ENCODE measurements at regions not wholly inside any gene's neighbourhood (a gene's known extent, or its start where the extent isn't known, plus 50 kb on each side); places are given as distances from the start of the nearest gene placed in this dataset.

GRCh38 chr2:120871016-120871635, 135.5 kb downstream of the GLI2 start:
- Mint-ChIP-seq H3K4me1 (ENCODE audit: low read depth) (no peaks in the 10 kb centered on the region), H3K9me3 (no peaks in the 10 kb centered on the region), H3K27me3 (ENCODE audit: insufficient read depth) (peaks cover 18% of the 10 kb centered on the region), H3K27ac (no peak overlapping the region), H3K36me3 (ENCODE audit: low read depth) (no peaks in the 10 kb centered on the region), H3K4me3 (no peak overlapping the region)
- intact Hi-C loops (cut with micrococcal nuclease) = no loop called here
- no peak for DNase-seq (ENCODE audit: low spot score)

GRCh38 chr2:120871881-120872620, 136.4 kb downstream of the GLI2 start:
- Mint-ChIP-seq H3K36me3 (ENCODE audit: low read depth) (no peaks in the 10 kb centered on the region), H3K4me3 (no peak overlapping the region), H3K4me1 (ENCODE audit: low read depth) (no peaks in the 10 kb centered on the region), H3K27me3 (ENCODE audit: insufficient read depth) (peaks cover 18% of the 10 kb centered on the region), H3K27ac (no peak overlapping the region), H3K9me3 (no peaks in the 10 kb centered on the region)
- intact Hi-C loops (cut with micrococcal nuclease) = no loop called here
- no peak for DNase-seq (ENCODE audit: low spot score)

- no peak for DNase-seq (ENCODE audit: low spot score)
- H3K36me3 Mint-ChIP-seq (ENCODE audit: low read depth) = no peaks in the 10 kb centered on the region
- no peak overlapping the region for H3K27ac Mint-ChIP-seq
- no peaks in the 10 kb centered on the region for H3K9me3 Mint-ChIP-seq
- H3K4me3 Mint-ChIP-seq = no peak overlapping the region
- intact Hi-C loops (cut with micrococcal nuclease) = no loop called here
- H3K27me3 Mint-ChIP-seq (ENCODE audit: insufficient read depth) = peaks cover 4% of the 10 kb centered on the region
- H3K4me1 Mint-ChIP-seq (ENCODE audit: low read depth) = no peaks in the 10 kb centered on the region
These were observed 138.6 kb downstream of the GLI2 start for GRCh38 chr2:120873958-120874887.

- Mint-ChIP-seq H3K4me1 (ENCODE audit: low read depth) (no peaks in the 10 kb centered on the region), H3K27me3 (ENCODE audit: insufficient read depth) (no peaks in the 10 kb centered on the region), H3K9me3 (no peaks in the 10 kb centered on the region), H3K4me3 (no peak overlapping the region), H3K27ac (no peak overlapping the region), H3K36me3 (ENCODE audit: low read depth) (no peaks in the 10 kb centered on the region)
- DNase-seq (ENCODE audit: low spot score) = no peak
- intact Hi-C loops (cut with micrococcal nuclease) = no loop called here
These were observed 139.2 kb downstream of the GLI2 start for GRCh38 chr2:120874888-120875275.

GRCh38 chr2:120875431-120875830, 139.8 kb downstream of the GLI2 start:
- no peaks in the 10 kb centered on the region for H3K9me3 Mint-ChIP-seq
- H3K27me3 Mint-ChIP-seq (ENCODE audit: insufficient read depth) = no peaks in the 10 kb centered on the region
- H3K36me3 Mint-ChIP-seq (ENCODE audit: low read depth) = no peaks in the 10 kb centered on the region
- H3K27ac Mint-ChIP-seq = no peak overlapping the region
- intact Hi-C loops (cut with micrococcal nuclease) = no loop called here
- H3K4me3 Mint-ChIP-seq = no peak overlapping the region
- H3K4me1 Mint-ChIP-seq (ENCODE audit: low read depth) = no peaks in the 10 kb centered on the region
- DNase-seq (ENCODE audit: low spot score) = no peak

GRCh38 chr2:120876526-120877280, 141.0 kb downstream of the GLI2 start:
- no peak overlapping the region for H3K27ac Mint-ChIP-seq
- intact Hi-C loops (cut with micrococcal nuclease) = no loop called here
- no peaks in the 10 kb centered on the region for H3K36me3 Mint-ChIP-seq (ENCODE audit: low read depth)
- H3K27me3 Mint-ChIP-seq (ENCODE audit: insufficient read depth) = no peaks in the 10 kb centered on the region
- H3K9me3 Mint-ChIP-seq = no peaks in the 10 kb centered on the region
- DNase-seq (ENCODE audit: low spot score) = no peak
- no peaks in the 10 kb centered on the region for H3K4me1 Mint-ChIP-seq (ENCODE audit: low read depth)
- H3K4me3 Mint-ChIP-seq = no peak overlapping the region

- H3K4me1 Mint-ChIP-seq (ENCODE audit: low read depth) = no peaks in the 10 kb centered on the region
- no peak overlapping the region for H3K4me3 Mint-ChIP-seq
- intact Hi-C loops (cut with micrococcal nuclease) = no loop called here
- no peaks in the 10 kb centered on the region for H3K9me3 Mint-ChIP-seq
- no peak overlapping the region for H3K27ac Mint-ChIP-seq
- no peak for DNase-seq (ENCODE audit: low spot score)
- no peaks in the 10 kb centered on the region for H3K27me3 Mint-ChIP-seq (ENCODE audit: insufficient read depth)
- H3K36me3 Mint-ChIP-seq (ENCODE audit: low read depth) = no peaks in the 10 kb centered on the region
These were observed 141.7 kb downstream of the GLI2 start for GRCh38 chr2:120877409-120877808.

GRCh38 chr2:120878970-120879369, 143.3 kb downstream of the GLI2 start:
- DNase-seq (ENCODE audit: low spot score) = no peak
- Mint-ChIP-seq H3K4me3 (no peak overlapping the region), H3K27ac (no peak overlapping the region), H3K9me3 (no peaks in the 10 kb centered on the region), H3K4me1 (ENCODE audit: low read depth) (no peaks in the 10 kb centered on the region), H3K27me3 (ENCODE audit: insufficient read depth) (no peaks in the 10 kb centered on the region), H3K36me3 (ENCODE audit: low read depth) (no peaks in the 10 kb centered on the region)
- intact Hi-C loops (cut with micrococcal nuclease) = no loop called here

GRCh38 chr2:120879431-120880295, 144.0 kb downstream of the GLI2 start:
- Mint-ChIP-seq H3K27ac (no peak overlapping the region), H3K4me3 (no peak overlapping the region), H3K9me3 (no peaks in the 10 kb centered on the region), H3K36me3 (ENCODE audit: low read depth) (no peaks in the 10 kb centered on the region), H3K4me1 (ENCODE audit: low read depth) (no peaks in the 10 kb centered on the region), H3K27me3 (ENCODE audit: insufficient read depth) (no peaks in the 10 kb centered on the region)
- intact Hi-C loops (cut with micrococcal nuclease) = no loop called here
- no peak for DNase-seq (ENCODE audit: low spot score)

- DNase-seq (ENCODE audit: low spot score) = no peak
- Mint-ChIP-seq H3K9me3 (no peaks in the 10 kb centered on the region), H3K4me3 (no peak overlapping the region), H3K36me3 (ENCODE audit: low read depth) (no peaks in the 10 kb centered on the region), H3K27ac (no peak overlapping the region), H3K4me1 (ENCODE audit: low read depth) (no peaks in the 10 kb centered on the region), H3K27me3 (ENCODE audit: insufficient read depth) (no peaks in the 10 kb centered on the region)
- intact Hi-C loops (cut with micrococcal nuclease) = no loop called here
These were observed 144.7 kb downstream of the GLI2 start for GRCh38 chr2:120880381-120880780.

GRCh38 chr2:120881981-120882788, 146.5 kb downstream of the GLI2 start:
- no peaks in the 10 kb centered on the region for H3K4me1 Mint-ChIP-seq (ENCODE audit: low read depth)
- DNase-seq (ENCODE audit: low spot score) = no peak
- H3K27ac Mint-ChIP-seq = no peak overlapping the region
- no peaks in the 10 kb centered on the region for H3K27me3 Mint-ChIP-seq (ENCODE audit: insufficient read depth)
- H3K9me3 Mint-ChIP-seq = no peaks in the 10 kb centered on the region
- H3K4me3 Mint-ChIP-seq = no peak overlapping the region
- H3K36me3 Mint-ChIP-seq (ENCODE audit: low read depth) = no peaks in the 10 kb centered on the region
- intact Hi-C loops (cut with micrococcal nuclease) = no loop called here
